ENCODE measurements at regions not wholly inside any gene's neighbourhood (a gene's known extent, or its start where the extent isn't known, plus 50 kb on each side); places are given as distances from the start of the nearest gene placed in this dataset.
"Not testable (repeated sequence)": the region's sequence is repeated elsewhere in the genome, so short reads cannot be mapped to it uniquely, and the experiment has no call there.

DNA sequence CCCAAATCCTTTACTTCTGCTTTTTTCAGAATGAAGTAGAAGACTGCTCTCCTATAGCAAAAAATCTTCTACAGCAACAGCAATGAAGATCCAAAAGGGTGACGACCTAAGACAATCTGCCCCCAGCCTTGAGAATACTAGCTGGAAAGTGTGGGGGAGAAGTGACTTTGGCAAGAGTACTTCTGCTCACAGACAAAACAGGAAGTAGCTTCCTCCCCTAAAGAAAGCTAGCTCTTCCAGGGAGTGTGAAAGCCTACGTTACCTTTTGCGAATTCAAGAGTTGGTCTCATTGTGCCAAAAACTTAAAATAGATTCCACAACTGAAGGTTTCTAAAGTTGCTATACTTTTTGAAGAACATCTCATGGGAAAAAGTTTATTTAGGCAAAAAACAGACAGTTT lies 1069.2 kb upstream of the CHAC2 start:
- no peak for DNase-seq (ENCODE audit: low spot score)

- no peak for DNase-seq (ENCODE audit: low spot score)
These were observed 1069.9 kb upstream of the CHAC2 start for GRCh38 chr2:52697690-52698089.

DNA sequence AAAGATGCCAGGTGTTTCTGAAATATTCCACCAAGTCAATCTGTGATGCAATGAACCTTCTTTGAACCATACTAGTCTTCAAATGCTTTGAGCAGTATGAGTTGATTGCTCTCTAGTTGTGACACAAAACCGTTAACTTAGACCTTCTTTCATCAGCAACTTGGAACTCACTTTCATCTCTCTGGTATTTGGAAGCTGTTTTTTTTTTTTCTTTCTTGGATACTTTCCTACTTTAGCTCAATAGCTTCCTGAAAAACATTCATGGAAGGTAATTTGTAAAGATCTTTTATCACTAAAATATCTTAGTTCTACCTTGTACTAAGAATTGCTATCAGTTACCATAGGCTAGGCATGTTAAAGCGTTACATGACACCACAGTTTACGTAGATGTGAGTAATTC lies 1071.9 kb upstream of the CHAC2 start:
- no peak for DNase-seq (ENCODE audit: low spot score)

DNA sequence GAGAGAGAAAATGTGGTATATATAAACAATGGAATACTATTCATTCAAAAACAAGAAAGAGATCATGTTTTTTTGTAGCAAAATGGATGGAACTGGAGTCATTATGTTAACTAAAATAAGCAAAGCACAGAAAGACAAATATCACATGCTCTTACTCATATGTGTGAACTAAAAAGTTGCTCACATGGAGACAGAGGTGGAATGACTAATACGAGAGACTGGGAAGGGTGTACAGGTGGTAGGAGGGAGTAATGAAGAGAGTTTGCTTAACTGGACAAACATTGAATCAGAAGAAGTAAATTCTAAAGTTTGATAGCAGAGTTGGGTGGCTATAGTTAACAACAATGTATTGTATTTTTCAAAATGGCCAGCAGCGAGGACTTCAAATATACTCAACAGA lies 1080.7 kb upstream of the CHAC2 start:
- no peak for DNase-seq (ENCODE audit: low spot score)

GRCh38 chr2:52676056-52676455 lies 1091.5 kb upstream of the CHAC2 start:
- DNase-seq (ENCODE audit: low spot score) = no peak

DNA sequence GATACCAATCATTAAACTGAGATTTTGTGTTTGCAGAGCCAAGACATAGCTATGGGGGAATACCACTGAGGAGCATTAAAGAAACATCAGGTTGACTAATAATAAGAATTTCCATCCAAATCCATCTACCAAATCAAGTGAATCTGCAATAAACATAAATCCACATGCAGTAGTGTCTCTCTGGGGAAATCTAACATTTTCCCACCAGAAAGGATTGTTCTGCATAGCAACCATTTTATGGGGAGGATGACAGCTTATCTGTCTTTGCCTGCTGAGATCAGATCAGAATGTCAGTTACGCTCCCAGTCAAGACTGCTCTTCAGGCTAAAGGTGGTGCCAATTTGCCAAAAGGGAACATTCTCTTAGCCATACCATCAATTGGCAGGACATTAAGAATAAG lies 1098.9 kb upstream of the CHAC2 start:
- no peak for DNase-seq (ENCODE audit: low spot score)

DNA sequence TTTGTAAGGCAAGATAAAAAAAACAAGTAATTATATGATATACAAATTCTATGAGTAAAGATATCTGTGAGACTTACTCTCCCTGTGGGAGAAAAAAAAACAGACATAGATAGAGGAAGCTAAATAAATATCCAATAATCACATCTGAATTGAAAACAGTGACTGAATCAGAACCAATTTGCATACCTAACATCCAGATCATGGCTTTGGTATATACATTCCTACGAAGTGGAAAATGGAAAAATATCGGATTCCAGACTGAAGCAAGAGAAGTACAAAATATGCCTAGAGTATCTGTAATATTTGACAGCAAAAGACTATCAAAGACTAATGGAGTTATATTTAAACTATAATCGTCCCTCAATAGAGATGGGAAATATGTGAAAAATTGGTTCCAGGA lies 1108.1 kb upstream of the CHAC2 start:
- DNase-seq (ENCODE audit: low spot score) = no peak

DNA sequence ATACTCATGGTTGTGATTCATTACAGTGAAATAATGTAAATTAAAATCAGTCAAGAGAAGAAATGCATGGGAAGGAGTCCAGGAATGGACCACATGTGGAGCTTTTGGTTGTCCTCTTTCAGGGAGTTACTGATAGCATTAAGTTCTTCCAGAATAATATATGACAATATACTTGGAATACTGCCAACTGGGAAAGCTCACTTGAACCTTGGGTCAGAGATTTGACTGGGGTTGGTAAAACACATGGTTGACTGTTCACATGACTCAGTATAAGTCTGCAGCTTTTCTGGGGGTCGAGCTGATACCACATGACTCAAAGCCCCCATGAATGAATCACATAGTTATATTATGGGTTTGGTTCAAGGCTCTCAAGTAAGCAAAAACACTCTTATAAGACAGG lies 1109.0 kb upstream of the CHAC2 start:
- DNase-seq (ENCODE audit: low spot score) = no peak

- DNase-seq (ENCODE audit: low spot score) = no peak
These were observed 1127.9 kb upstream of the CHAC2 start for GRCh38 chr2:52639692-52640091.

GRCh38 chr2:52632543-52632942 lies 1135.1 kb upstream of the CHAC2 start:
- DNase-seq (ENCODE audit: low spot score) = no peak

- no peak for DNase-seq (ENCODE audit: low spot score)
These were observed 1137.7 kb upstream of the CHAC2 start for GRCh38 chr2:52629944-52630343.

DNA sequence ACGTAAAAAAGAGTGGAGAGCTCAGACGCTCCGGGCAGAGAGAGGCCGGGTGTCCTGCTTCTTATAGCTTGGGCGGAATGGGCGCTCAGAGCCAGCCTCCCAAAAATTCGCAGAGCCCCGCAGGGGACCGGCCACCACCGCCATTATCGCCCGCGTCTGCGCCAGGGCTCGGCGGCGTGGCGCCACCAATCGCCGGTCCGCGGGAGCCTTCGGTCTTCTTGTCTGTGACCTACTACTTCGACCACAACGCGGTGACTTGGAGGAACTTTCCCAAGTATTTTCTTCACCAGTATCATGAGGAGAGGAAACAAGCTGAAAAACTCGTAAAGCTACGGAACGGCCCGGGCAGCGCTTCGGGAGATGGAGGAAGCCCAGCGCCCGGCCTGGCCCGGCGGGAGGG lies 1138.1 kb upstream of the CHAC2 start:
- DNase-seq (ENCODE audit: low spot score) = no peak

- no peak for DNase-seq (ENCODE audit: low spot score)
These were observed 1145.3 kb upstream of the CHAC2 start for GRCh38 chr2:52622266-52622665.

DNA sequence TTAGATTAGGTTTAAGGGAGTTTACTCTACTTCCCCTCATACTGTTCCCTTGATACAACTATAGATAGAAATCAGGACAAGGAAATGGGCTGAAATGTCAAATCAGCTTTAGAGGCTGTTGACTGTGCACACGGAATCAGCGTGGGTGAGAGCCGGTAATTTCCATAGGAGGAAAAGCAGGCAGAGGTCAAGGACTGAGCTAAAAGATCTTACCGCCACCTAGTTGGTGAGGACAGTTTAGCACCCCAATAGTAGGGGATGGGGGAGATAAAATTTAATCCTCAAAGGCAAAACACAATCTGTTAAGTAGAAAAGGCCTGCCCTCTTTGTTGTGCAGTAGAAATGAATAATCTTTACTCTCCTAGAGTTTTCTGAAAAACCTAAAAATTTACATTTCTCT lies 1154.5 kb upstream of the CHAC2 start:
- DNase-seq (ENCODE audit: low spot score) = no peak

DNA sequence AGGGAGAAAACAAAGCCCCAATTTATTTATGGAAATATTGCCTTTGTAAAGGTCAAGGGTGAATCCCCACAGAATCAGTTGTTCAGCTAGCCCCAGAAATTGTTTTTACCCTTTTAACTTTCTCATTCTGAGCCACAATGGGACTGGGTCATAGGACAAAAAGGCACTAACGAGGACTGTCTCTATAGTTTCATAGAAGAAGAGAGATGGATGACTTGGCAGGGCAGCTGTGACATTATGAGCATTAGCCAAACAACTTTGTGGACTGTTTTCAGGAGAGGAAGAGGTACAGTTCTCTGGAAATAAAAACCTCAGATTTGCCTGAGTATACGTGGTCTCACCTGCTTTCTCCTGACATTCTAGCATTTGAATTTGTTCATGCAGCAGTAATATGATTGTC lies 1155.8 kb upstream of the CHAC2 start:
- no peak for DNase-seq (ENCODE audit: low spot score)

GRCh38 chr2:52608030-52608429 lies 1159.6 kb upstream of the CHAC2 start:
- DNase-seq (ENCODE audit: low spot score) = no peak

DNA sequence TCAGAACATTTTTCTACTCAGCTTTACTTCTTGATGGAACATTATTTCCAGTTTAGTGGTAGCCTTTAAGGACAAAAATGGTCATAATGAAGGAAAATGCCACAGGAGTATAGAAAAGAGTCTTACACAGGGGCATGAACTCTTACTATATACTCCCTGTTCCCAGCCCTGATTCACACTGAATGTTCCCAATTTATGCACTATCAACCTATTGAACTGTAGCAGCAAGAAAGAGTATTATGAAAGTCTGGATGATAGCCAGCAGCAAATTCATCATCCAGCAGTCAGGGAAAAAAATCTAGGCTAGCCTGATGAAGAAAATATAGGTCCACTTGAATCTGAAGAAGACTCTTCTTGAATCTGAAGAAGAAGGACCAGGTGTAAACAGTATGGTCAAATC lies 1170.3 kb upstream of the CHAC2 start:
- DNase-seq (ENCODE audit: low spot score) = no peak

GRCh38 chr2:52594026-52594425 lies 1173.6 kb upstream of the CHAC2 start:
- DNase-seq (ENCODE audit: low spot score) = no peak

GRCh38 chr2:52584071-52584470 lies 1183.5 kb upstream of the CHAC2 start:
- not testable (repeated sequence) for DNase-seq (ENCODE audit: low spot score)

DNA sequence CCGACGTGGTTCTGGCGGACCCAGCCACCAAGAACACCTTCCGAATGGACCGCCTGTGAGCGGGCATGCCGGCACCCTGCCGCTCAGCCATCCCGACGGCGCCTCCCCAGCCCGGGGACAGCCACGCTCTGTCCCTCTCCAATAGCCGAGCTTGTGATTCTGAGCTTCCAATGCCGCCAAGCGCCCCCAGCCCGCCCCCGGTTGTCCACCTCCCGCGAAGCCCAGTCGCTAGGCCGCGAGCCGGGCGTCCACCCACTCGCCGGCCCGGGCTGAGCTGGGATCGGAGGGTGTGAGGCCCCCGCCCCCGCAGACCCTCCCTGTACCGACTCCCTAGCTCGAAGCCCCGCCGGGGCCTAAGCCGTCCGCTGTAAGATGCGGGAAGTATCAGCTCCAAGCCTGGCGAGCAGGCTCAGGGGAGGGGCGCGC lies 1195.1 kb upstream of the CHAC2 start:
- DNase-seq (ENCODE audit: low spot score) = no peak

- DNase-seq (ENCODE audit: low spot score) = no peak
These were observed 1195.9 kb upstream of the CHAC2 start for GRCh38 chr2:52571380-52572347.

GRCh38 chr2:52570716-52571115 lies 1196.9 kb upstream of the CHAC2 start:
- no peak for DNase-seq (ENCODE audit: low spot score)

DNA sequence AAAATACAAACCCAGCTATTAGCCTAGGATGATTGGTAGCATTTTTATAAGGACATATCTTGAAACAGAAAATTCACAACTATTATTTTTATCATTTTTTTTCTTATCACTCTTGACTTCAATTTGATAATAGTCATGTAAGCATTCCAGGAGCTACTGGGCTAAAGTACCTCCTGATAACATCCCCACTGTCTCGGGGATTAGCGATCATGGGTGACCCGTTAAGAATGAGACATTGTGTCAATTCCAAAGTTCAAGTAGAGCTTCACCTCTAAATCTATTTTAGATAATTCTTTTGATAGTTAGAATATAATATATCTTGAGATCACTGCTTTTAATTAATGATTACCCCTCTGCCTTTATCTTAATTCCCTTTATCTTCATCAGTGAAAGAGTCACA lies 1204.5 kb upstream of the CHAC2 start:
- no peak for DNase-seq (ENCODE audit: low spot score)

DNA sequence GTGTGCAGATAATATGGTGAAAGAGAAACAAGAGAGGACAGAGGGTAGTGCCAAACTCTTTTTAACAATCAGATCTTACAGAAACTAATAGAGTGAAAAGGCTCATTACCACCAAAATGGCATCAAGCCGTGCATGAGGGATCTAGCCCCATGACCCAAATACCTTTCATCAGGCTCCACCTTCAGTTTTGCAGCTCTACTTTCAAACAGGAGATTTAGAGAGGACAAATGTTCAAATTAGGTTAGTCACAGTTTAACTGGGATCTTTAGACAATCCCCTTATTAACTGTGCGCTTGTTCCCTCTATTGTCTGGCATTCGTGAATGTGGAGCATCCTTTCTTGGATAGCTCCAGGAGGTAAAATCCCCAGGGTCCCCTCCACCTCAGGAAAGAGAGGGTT lies 1209.3 kb upstream of the CHAC2 start:
- DNase-seq (ENCODE audit: low spot score) = no peak
